Hematopoietic multipotent progenitor cell treated with erythropoietin and hydrocortisone succinate and interleukin-3 and kit ligand, for 15 days (in vitro differentiated cells): ENCODE measurements at regions not wholly inside any gene's neighbourhood (a gene's known extent, or its start where the extent isn't known, plus 50 kb on each side); places are given as distances from the start of the nearest gene placed in this dataset.
"Not testable (repeated sequence)": the region's sequence is repeated elsewhere in the genome, so short reads cannot be mapped to it uniquely, and the experiment has no call there.

Source experiments
- DNase-seq: peaks from one replicate; pipeline ENCODE4 v3.0.0-alpha.2; 2015; ENCODE audit warnings: low spot score

DNA sequence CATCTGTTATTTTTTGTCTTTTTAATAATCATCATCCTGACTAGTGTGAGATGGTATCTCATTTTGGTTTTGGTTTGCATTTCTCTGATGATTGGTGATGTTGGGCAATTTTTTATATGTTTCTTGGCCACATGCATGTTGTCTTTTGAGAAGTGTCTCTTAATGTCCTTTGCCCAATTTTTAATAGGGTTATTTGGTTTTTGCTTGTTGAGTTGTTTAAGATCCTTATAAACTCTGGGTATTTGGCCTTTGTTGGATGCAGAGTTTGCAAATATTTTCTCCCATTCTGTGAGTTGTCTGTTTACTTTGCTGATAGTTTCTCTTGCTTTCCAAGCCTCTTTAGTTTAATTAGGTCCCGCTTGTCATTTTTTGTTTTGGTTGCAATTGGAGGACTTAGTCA, 152.1 kb upstream of the MED14 start:
- no peak for DNase-seq

DNA sequence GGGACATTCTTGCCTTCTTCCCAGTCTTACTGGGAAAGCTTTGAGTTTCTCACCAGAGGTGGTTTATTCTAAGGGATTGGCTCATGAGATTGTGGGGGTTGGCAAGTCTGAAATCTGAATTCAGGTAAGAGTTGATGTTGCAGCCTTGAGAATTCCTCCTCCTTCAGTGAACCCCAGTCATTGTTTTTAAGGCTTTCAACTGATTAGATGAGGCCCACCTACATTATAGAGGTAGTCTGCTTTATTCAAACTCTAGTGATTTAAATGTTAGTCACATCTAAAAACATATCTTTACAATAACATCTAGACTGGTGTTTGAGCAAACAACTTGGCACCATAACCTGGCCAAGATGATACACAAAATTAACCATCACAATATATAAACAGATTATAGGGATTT, 156.5 kb upstream of the MED14 start:
- no peak for DNase-seq

DNA sequence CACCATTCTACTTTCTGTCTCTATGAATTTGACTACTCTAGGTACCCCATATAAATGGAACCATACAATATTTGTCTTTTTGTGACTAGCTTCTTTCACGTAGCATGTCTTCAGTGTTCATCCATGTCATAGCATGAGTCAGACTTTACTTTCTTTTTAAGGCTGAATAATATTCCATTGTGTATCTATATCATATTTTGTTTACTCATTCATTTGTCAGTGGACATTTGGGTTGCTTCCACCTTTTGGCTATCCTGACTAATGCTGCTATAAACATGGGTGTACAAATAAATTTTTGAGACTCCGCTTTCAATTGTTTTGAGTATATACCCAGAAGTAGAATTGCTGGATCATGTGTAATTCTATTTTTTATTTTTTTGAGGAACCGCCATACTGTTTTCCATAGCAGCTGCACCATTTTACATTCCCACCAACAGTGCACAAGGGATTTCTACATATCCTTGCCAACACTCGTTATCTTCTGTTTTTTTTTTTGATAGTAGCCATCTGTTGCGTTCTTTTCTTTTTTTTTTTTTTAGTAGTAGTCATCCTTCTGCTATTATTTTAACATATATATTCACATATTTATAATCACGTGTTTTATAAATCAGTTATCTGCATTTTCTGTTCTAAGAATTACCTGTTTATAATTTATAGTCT, 158.0 kb upstream of the MED14 start:
- DNase-seq, result no peak

DNA sequence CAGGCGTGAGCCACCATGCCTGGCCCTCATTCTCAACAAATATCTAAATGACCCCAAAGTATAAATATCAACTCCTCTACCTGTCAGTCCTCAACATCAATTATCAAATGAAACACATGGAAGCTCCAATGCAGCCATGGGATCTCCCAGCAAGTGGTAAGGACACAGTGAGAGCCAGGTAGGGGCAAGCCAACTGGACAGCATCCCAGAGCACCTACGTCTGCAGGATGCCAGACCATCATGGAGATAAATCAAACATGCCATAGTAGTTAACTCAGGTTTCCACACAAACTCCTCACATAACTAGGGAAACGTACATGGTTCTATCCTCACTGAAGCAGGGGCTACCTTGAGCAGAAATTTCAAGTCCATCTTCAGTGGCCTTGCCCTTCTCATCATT, 159.9 kb upstream of the MED14 start:
- DNase-seq, result no peak

DNA sequence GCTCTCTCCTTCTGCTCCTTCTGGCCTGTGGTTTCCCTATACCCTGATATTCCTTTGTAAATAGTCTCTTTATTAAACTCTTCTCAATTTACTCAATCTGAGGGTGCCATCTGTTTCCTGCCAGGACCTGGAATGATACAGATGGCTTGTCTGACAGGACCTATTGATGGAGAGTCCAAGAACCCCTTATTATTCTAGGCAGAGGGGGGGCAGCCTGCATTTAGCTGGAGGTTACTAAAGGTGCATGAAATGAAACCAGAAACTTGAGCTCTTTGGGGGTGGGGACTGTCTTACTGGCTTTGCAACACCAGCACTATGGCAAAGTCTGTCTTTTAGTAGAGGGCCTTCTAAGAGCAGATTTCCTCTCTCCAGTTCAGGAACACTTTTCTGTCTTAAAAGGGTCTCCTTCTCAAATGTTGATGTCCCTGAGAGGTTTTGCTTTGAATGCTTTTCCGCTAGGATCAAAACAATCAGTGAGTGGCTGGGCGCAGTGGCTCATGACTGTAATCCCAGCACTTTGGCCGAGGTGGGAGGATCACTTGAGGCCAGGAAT, 162.5 kb upstream of the MED14 start:
- no peak for DNase-seq

DNA sequence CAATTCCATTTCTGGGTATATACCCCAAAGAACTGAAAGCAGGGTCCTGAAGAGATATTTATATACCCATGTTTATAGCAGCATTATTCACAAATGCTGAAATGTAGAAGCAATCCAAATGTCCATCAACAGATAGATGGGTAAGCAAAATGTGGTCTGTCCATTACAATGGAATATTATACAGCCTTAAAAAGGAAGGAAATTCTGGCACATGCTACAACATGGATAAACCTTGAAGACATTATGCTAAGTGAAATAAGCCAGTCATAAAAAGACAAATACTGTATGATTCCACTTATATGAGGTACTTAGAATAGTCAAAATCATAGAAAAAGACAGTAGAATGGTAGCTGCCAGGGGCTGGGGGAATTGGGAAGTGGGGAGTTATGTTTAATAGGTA, 169.4 kb upstream of the MED14 start:
- DNase-seq, result not testable (repeated sequence)

DNA sequence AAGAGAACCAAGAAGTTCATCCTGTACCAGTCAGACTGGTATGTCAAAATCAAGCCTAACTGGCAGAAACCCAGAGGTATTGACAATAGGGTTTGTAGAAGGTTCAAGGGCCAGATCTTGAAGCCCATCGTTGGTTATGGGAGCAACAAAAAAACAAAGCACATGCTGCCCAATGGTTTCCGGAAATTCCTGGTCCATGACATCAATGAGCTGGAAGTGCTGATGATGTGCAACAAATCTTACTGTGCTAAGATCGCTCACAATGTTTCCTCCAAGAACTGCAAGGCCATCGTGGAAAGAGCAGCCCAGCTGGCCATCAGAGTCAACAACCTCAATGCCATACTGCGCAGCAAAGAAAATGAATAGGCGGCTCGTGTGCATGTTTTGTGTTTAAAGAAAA, 172.7 kb upstream of the MED14 start:
- no peak for DNase-seq

DNA sequence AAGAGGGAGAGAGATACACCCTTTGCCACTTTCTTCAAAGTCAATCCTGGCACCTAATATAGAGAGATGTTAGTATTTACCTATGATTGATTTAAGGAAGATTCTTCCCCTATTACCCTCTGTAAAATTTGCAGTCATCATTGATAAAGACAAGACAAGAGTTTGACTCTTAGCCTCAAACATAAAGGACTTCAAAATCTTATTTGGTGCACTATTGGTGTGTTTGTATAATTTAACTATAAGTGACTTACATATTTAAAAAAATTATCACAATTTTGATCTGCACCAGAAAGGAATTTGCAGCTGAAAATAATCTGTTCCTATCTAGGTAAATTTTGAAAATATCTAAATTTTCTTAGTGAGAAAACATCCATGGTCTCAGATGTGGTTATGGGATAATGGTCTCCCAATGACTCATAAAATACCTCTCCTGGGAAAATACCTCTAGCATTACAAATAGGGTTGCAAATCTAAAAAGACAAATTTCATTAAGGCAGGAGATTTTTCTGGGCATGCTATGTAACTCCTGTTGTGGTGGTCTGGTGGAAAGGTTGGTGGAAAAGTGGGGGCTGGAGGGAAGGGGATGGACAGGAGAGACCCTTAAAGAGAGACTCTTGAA, 173.6 kb upstream of the MED14 start:
- DNase-seq, result no peak

DNA sequence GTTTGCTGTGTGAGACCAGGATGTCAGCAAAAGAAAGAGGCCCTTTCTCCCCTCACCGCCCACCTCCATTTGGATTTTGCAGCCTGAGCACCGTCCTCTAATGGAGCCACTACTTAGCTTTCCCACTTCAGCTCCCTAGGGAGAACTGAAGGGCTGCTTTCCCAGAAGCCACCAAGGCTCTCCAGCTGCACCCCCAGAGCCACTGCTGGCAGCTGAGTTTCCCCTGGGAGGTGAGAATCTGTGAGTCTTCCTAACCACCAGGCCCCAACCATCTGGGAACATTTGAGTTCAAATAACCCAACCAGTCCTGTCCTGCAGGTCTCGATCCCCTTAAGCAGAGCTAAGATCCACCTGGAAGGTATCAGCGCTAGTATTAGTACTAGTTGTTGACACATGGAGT, 173.1 kb upstream of the USP9X start:
- no peak for DNase-seq

DNA sequence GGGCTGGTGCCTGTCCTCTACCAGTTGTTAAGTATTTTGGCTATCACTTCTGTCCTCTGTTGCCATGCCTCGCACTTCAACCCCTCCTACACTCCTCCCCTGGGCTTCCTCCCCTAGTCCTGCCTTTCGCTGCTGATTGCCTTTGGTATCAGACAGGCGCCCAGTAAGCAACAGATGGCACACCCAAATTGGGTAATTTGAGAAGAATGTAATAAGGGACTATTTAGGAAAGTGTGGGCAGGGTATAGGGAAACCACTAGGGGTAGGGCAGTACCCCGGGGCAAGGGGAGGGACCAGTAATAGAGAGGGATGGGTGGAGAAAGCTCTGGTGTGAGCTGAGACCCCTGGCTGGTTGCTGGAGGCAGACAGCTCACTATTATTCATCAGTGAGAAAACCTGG, 172.7 kb upstream of the USP9X start:
- DNase-seq, result no peak

DNA sequence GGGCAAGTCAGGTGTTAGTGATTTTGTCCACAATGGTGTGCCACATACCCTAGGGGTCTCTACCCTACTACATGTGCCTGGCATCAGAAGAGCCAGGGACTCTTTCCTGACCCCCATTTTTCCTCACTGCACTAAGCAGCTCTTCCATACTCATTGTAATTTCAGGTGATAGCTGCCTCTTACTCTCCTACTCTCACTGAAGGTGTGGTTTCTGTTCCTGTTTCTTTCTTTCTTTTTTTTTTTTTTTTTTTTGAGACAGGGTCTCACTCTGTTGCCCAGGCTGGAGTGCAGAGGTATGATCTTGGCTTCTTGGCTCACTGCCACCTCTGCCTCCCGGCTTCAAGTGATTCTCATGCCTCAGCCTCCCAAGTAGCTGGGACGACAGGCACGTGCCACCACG, 164.9 kb upstream of the USP9X start:
- DNase-seq, result no peak

DNA sequence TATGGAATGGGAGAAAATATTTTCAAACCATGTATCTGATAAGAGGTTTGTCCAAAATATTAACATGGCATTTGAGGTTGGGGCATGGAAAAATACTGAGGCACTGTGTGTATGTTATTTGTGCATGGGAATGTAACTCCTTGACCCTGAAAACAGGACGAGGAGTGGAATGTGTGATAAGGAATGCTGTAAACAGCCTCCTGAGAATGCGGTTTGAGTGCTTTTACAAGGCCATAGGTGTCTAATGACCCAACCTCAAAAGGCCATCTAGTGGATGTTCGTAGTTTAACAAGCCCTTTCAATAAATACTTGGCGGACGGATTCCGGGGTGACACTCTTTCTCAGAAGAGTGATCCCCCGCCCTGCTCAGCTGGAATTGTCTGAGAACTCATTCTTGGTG, 162.9 kb upstream of the USP9X start:
- DNase-seq, result peak; percentile 16

DNA sequence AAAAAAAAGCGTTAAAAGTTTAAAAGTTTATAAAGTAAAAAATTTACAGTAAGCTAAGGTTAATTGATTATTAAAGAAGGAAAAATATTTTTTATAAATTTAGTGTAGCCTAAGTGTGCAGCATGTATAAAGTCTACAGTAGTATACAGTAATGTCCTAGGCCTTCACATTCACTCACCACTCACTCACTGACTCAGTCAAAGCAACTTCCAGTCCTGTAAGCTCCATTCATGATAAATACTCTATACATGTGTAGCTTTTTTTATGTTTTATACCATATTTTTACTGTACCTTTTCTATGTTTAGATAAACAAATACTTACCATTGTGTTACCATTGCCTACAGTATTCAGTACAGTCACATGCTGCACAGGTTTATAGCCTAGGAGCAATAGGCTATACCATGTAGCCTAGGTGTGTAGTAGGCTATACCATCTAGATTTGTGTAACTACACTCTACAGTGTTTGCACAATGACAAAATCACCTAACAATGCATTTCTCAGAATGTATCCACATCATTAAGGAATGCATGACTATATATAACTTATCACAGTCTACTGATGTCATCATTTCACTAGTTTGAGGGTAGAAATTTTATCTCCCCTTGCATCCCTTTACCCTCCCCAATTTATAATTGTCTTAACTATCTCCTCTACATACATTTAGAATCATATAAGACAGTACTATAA, 158.4 kb upstream of the USP9X start:
- DNase-seq, result not testable (repeated sequence)

DNA sequence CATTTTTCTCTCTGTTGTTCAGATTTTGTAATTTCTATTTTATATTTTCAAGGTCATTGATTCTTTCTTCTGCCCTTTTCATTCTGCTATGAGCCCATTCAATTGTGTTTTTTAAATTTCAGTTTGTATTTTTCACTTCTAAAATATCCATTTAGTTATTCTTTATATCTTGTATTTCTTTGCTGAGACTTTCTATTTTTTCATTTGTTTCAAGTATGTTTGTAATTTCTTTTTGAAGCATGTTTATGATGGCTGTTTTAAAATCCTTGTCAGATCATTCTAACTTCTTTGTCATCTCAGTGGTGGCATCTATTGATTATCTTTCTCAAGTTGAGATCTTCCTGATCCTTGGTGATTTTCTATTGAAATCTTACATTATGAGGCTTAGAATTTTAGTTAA, 157.2 kb upstream of the USP9X start:
- no peak for DNase-seq

DNA sequence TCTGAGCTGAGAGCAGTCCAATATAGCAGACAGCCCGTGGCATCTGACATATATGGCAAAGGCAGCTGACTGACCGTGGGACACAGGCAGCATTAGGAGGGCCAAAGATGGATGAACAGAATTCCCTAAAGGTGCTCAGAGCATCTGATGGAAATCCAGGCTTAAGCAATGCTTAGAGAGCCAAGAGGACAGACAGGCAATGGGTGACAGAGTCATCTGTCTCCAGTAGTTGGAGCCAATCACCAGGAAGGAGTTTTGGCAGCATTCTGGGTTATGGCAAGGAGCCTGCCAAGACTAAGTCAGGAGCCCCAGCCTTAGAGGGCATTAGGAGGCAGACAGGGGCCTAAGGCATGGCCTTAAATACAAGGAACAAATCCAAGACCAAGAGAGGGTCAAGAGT, 153.3 kb upstream of the USP9X start:
- DNase-seq, result peak; percentile 35

DNA sequence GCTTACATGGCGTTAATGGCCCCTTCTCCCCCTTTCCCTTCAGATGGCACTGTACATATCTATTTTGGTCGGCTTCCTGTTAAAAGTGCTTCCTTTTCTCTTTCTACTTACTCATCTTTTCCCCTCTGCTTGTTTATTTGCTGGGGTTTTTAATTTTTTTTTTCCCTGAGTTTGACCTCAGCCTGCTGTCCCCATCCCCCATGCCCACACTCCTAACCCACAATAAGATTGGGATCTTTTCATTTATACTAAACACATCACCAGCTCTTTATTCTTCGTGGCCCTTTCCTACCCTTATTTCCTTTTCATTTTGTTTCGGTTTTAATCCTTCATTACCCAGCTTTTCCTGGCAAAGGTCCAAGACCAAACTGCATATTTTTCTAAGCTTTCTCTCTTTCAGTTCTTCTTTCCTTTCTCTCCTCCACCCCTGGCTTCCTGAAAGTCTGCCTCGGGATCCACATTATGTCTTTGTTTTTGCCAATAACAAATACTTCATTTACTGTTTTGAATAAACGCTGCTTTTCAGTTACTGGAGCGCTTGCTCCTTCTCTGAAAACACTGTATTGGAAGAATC, 152.0 kb upstream of the USP9X start:
- peak; percentile 52 for DNase-seq

DNA sequence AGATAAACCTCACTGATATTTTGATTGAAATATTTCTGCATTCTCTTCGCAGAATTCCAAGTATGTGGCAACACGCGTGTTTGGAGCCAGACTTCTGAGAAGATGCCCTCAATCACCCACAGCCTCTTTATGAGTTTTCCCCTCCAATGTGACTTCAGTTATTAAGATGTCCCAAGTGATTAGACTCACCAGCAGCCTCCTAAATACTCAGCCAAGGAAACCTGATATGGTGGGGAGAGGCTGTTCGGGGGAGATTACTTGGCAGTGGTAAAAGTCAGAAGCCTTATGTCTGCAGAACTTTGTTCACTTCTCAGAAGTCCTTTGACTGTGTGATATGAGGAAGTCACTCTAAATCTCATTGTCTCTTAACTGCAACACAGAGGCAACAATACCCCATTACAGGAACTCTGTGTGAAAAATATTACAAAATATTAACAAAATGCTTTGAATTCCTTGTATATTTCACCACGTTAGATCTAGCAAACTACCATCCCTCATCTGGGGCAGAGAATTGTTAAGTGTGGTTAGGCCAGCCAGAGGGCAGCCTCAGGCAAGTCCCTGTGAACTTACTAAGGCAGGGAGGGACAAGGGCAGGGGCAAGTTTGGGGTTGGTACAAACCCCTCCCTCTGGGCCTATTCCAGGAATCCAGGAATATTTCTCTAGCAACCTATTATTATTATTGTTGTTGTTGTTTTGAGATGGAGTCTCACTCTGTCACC, 151.4 kb upstream of the USP9X start:
- DNase-seq, result peak; percentile 55

DNA sequence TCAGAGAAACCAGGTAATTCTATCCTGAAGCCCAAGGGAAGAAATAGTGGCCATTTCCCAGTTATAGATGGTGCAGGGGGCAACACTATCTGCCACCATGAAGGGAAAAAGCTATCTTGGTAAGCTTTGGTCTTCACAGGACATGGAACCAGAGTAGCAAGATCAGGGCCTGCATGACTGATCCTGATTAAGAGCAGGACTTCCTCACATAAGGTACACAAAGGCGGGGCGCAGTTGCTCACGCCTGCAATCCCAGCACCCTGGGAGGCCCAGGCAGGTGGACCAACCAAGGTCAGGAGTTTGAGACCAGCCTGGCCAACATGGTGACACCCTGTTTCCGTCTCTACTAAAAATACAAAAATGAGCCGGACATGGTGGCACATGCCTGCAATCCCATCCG, 148.4 kb upstream of the USP9X start:
- DNase-seq, result no peak

DNA sequence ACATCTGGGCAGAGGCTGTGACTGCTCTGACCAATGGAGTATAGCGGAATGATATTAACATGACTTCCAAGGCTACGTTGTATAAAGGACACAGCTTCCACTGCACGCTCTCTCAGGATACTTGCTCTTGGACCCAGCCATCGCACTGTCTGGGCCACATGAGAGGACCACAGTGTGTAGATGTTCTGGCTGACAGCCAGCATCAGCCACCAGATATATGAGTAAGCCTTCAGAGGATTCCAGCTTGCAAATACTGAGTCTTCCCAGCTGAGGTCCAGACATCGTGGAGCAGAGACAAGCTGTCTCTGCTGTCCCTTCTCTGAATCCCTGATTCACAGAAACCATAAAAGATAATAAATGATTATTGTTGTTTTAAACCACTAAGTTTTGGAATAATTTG, 146.8 kb upstream of the USP9X start:
- no peak for DNase-seq

DNA sequence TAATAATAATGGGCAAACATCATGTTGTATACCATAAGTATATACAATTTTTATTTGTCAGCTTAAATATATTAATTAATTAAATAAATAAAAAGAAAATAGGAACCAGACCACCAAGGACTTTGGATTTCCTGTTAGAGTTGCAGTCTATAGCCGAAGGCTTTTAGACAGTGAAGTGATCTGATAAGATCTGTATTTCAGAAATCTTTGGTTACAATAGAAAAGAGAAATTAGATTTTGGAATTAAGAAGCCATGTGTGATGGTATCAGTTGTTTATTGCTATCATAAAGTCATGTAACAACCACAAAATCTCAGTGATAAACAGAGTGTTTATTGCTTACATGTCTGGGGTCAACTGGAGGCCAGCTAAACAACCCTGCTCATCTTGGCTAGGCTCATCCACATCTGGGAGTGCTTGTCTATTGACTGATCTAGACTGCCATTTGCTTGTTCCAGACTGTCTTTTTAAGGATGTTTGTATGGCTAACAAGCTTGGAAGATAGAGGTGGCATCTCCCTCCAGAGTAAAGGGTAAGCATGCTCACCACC, 142.1 kb upstream of the USP9X start:
- DNase-seq, result no peak

DNA sequence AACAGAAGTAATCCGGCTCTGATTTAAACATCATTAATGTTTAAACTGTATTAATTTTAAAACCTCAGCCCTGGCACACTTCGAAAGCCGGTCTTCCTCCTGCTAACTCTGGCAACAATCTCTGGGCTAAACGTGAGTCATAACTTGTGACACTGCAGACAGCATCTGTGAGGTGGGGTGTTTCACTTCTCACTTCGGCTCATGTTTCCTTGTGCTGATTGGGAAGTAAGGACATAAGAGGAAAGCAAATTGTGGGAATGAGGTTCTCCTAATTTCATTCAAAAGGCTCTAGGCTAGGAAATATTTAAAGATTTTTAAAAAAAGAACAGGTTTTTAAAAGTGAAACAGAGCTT, 139.9 kb upstream of the USP9X start:
- peak; percentile 19 for DNase-seq

DNA sequence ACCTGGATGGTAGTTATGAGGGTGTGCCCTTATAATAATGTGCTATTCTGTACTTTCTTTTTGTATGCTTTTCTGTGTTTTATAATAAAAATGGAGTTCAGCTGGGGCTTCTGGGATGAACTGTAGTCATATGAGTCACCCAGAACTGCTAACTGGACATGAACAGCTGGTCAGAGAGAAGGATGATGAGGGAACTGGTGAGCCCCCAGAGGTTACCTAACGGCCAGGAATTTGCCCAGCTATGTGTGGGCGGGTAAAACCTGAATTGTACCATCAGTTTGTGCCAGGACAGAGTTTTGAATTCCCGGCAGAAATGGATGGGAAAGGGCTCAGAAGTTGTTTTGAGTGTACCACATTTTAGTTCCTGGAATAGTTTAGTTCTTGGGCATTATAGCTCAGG, 138.0 kb upstream of the USP9X start:
- no peak for DNase-seq
